ENCODE measurements at regions not wholly inside any gene's neighbourhood (a gene's known extent, or its start where the extent isn't known, plus 50 kb on each side); places are given as distances from the start of the nearest gene placed in this dataset.

DNA sequence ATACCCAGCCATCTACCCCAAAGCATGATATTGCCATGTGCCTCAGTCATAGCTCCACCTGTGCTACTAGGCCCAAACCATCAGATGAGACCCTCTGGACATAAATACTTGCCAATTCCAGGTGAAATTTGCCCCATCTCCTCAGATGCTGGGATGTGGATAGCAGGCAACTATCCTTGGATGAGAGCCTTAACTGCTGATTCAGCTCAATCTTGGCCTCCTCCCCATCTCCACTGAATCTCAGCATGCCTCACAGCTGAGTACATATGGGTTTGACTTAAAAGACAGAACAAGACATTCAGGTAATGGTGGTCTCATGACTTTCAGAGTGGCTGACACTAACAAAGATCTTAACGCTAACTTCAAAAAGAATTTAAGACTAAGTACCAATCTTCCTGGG is 50.8 kb upstream of the KLHL13 start:
- DNase-seq (ENCODE audit: low read depth), result no peak

DNA sequence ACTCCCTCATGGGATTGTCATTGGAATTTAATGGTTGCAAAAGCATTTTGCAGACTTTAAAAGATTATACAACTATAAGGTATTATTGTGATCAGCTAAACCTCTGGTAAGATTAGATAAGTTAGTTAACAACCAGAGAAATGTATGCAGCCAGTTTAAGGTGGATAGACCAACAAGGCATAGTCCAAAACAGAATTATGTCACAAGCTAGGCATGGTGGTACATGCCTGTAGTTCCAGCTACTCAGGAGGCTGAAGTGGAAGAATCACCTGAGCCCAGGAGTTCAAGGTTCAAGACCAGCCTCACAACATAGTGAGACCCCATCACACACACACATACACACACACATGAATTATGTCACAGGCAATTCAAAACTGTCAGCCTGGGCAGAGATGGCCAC is 54.7 kb upstream of the KLHL13 start:
- no peak for DNase-seq (ENCODE audit: low read depth)

DNA sequence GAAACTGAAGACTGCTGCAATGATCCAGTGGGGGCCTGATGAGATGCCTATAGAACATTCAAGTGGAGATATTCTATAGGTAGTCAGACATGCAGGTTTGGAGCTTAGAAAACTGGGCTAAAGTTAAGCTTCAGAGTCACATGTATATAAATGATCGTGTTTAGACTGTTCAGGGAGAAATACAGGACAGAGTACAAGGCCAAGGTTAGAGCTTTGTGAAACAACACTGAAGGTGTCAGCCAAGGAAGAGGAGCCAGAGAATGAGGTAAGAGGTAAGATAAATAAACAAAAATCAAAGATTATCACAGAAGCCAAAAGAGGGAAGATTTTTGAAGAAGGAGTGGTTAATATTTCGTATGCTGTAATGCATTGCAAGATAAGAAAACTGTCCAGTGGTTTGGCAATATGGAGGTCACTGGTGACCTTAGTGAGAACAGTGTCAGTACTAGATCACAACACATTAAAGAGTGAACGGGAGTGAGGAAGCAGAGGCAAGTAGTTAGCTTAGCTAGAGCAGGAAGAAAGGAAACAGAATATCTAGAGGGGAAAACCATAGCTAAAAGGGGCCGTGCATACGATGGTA is 58.0 kb upstream of the KLHL13 start:
- DNase-seq (ENCODE audit: low read depth), result no peak

DNA sequence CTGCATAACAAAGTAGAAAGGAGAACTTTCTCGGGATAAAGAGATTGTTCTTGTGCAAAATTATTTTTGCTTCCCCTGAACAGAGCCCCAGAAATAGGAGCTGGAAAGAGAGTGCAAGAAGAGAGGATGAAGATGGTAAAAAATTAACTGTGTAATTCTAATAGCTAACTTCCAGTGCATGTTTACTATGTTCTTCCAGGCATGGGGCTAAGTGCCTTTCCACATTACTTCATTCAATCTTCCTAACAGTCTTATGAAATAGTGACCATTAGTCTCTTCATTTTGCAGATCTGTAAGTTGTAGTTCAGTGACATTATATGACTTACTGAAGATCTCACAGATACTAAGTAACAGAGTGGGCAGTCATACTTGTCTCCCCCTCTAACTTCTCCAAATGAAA is 61.1 kb upstream of the KLHL13 start:
- no peak for DNase-seq (ENCODE audit: low read depth)

DNA sequence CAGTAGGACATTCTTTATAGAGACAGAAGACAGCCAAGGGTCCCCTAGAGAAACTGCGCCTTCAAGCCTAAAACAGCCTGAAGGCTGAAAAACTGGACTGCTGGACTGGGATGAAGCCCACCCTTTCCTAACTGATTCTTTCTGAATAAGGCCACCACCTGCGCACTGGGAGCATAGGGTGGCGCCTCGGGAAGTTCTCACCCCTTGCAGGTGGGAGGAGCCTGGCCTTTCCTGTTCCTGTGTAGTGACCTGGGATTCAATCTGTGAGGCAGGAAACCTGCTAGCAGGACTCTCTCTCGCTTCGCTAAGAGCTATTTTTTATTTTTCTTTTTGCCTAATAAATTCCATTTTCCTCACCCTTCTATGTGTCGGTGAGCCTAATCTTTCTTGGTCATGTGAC is 61.8 kb upstream of the KLHL13 start:
- DNase-seq (ENCODE audit: low read depth), result no peak

DNA sequence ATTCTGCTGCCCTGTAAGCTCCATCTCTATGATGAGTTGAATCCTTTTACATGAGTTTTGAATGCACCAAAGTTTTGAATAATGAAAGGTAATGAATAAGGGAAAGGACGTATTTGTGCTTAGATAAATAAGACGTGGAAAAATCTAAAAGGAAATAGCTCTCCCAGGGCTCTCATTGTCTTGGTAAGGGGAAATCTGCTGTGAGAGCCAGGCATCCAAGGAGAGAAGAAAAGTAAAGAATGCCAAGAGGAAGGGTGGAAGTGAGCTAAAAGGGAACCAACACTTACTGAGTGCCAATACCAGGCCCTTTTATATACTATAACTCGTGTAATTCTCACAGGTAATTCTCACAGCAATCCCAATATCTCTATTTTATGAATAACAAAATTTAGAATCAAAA is 62.6 kb upstream of the KLHL13 start:
- no peak for DNase-seq (ENCODE audit: low read depth)

DNA sequence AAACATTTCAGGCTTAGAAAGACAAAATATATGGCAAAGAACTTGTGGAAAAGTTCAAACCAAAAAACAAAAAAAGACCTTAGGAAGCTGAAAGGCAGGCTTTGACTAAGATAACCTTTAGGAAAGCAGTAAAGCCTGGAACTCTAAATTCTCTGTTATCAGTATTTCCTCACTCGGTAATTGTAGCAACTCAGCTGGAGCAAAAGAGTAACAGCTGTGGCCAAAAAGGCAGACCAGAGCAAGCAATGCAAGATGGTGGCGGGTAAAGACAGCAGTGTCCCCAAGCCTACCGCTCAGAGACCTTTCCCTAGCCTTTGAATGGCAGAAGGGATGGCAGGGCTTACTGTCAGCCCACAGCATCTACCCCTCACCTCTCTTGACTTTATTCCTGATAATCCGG is 63.1 kb upstream of the KLHL13 start:
- DNase-seq (ENCODE audit: low read depth), result no peak

DNA sequence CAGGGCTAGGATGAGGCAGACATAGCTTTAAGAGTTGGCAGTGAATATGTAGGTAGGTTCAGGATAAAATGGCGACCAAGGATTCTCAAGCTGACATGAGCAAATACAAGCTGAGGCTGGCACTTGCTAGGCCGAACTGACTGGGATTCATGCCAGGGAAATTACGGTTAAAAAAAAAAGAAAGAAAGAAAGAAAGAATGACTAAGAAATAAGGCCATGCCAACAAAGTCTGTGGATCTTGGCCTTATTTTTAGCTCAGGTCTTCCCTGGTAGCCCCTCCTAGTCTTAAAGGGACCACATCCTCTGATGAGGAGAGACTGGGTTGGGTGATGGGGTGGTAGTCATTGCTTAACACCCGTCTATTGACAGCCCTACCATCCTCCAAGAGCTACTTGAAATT is 64.4 kb upstream of the KLHL13 start:
- DNase-seq (ENCODE audit: low read depth), result peak; percentile 81

DNA sequence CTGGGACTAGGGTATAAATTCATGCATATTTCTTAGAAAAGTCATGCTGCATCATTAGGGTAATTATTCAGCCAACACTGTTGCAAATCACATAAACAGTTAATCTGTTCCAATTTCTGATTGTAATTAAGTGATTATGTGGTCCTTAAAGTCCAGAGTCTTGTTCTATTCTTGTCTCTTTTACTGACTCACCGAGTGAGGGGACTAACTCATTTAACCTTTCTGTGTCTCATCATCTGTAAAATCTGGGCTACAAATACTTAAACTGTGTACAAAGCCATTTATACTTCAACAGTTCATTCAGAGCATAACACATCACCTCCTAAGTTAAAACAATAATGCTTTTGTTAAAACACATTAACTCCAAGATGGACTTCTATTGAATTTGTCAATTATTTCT is 65.4 kb upstream of the KLHL13 start:
- peak; percentile 44 for DNase-seq (ENCODE audit: low read depth)

DNA sequence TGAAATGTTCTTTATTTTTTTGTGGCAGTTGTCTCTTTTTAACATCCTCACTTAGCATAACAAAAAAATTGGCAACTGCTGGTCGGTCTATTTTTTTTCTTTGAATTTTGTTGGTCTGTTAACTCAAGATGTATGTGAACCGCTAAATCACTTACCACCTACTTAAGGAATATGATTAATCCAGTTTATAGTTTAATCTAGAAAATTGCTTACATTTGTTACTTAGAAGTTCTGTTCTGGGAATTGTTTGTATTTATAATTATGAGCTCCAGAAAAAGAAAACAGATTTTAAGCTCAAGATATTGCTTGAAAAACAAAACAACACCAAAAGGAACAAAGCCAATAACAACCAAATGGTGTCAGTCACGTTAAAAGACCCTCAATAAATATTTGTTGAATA is 66.1 kb upstream of the KLHL13 start:
- no peak for DNase-seq (ENCODE audit: low read depth)

DNA sequence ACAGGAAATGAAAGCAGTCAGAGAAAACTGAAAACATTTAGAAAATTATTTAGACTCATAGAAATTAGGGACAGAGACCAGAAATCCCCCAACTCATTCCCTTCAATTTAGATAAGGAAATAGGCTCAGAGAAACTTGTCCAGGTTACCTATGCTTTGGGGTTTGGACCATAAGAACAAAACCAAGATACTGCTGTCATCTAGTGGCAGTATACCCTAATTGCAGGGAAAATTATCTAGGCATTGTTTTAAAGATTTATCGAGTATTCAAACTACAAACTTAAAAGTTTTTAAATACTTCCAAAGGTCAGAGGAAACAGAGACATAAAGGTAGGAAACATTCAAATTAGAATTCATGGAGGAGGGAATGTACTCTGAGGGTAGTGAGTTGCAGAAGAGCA is 67.0 kb upstream of the KLHL13 start:
- DNase-seq (ENCODE audit: low read depth), result no peak

DNA sequence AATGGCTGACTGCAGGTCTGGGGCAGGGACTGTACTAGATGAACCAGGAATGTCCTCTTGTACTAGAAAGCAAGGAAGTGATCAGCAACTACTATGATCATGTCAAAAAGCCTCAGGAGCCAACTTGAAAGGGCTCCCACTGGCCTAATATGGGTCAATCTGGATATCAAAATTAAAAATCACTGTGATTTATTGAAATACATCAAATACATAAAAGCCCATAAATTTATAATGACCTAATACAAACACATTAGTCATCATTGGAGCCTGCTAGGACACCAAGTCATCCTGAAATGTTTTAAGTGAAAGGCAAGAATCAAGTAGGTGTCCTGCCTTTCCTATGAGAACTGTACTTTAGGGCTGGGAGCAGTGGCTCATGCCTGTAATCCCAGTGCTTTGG is 70.5 kb upstream of the KLHL13 start:
- no peak for DNase-seq (ENCODE audit: low read depth)

DNA sequence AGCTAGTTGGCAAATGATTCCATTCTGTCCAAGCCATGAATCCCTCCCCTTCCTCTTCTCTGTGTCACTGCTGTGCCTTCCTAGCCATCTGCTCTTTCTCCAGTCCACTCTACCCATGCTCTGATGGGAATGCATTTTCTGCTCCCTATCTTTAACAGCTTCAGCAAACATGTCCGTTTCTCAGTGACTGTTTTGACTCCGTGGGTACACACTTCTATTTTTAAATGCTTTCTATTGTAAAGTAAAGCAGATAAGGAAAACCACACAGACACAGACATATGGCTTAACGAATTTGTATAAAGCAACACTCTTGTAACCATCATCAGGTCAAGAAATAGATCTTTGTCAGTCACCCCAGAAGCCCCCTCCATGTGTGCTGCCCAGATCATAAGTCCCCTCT is 72.4 kb upstream of the KLHL13 start:
- DNase-seq (ENCODE audit: low read depth), result no peak

DNA sequence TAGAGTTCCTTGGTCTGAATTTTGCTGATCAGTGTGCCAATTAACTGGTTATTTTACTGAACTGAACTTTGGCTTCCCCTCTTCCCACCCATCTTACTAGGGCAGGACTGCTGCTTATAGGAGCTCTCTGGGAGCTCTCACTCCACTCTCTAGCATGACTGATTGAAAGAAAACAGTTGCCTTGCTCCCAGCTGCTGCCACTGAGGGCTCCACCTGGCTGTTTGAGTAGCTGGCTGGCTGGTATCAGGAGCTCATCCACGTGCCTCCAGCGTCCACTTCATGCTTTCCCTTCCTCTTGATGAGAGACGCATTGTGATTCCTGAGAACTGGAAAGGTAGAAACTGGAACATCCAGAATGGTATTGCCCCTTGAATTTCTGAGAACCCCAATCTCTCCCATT is 73.0 kb upstream of the KLHL13 start:
- no peak for DNase-seq (ENCODE audit: low read depth)

DNA sequence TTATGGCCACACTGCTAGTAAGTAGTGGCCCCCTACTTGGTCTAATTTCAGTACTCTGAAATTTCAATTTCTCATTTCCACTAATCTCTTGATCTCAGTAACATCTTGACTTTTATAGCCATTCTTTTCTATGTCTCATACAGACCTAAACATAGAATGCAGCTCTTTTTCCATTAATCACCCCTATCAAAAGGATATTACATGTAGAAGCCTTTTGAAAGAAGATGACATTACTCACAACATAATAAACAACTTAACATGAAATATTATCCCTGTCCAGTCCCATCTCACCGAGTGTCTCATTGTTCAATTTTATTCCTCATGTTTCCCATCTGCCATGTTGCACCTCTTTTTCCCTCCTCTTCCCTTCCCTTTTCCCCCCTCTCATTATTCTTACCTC is 81.1 kb upstream of the KLHL13 start:
- no peak for DNase-seq (ENCODE audit: low read depth)

DNA sequence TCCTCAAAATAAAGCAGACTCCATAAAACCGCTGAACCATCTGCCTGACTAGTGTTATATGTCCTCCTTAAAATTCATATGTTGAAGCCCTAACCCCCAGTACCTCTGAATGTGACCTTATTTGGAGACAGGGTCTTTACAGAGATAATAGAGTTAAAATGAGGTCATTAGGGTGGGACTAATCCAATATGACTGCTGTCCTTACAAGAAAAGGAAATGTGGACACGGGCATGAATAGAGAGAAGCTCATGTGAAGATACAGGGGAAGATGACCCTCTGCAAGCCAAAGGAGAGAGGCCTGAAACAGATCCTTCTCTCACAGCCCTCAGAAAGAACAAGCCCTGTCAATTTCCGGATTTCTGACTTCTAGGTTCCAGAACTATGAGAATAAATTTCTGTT is 82.0 kb upstream of the KLHL13 start:
- DNase-seq (ENCODE audit: low read depth), result no peak

DNA sequence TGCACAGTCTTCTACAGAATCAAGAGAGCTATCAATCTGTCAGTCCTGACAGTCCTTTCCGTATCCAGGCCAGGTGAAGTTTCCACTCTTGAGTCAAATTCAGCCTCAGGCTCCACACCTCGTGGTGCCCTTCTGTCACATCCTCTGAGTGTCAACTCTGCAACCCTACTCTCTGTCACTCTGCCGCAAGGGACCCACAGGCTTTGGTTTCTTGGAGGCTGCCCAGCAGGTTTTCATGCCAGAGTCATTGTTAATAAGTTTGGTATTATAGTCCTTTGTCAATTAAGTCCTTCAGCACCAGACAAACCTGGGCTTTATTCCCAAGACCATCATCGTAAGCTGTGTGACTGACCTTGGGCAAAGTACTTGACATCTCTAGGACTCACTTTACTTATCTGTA is 83.4 kb upstream of the KLHL13 start:
- DNase-seq (ENCODE audit: low read depth), result no peak

DNA sequence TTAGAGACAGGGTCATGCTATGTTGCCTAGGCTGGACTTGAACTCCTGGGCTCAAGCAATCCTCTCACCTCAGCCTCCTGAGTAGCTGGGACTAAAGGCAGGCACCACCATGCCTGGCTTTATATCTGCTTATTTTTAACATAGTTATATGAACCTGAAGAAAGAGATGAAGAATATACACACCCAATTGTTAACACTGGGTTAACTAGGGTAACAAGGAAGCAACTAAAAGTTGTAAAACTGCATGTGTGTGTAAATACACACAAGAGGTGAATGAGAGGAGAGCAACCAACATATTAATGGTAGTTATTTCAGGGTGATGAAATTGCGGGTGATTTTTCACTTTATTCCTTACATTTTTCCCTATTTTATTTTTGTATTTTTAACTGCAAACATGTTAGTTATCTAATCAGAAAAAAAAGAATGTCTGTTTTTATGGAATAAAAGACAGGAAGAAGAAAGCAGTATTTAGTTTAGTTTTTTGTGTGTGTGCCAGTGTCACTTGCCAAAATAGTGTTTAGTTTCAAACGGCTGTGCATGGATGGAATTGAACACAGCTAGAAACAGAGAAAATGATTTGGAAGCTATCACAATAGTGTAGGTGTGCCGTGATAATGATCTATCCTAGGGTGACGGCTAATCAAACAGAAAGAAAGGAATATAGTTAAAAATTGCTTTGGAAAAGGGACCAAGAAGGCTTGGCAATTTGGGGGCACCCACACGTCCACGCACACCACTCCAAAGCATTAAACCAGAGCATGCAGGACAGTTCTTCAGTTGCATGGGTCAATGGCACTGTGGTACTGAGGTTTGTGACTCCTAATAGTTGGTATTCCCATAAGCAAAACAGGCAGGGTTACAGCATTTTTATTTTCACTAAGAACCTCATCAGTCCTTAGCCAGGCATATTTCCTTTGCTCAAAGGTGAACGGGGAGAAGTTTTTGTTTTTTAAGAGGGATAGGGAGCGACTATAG is 89.1 kb upstream of the KLHL13 start:
- no peak for DNase-seq (ENCODE audit: low read depth)

DNA sequence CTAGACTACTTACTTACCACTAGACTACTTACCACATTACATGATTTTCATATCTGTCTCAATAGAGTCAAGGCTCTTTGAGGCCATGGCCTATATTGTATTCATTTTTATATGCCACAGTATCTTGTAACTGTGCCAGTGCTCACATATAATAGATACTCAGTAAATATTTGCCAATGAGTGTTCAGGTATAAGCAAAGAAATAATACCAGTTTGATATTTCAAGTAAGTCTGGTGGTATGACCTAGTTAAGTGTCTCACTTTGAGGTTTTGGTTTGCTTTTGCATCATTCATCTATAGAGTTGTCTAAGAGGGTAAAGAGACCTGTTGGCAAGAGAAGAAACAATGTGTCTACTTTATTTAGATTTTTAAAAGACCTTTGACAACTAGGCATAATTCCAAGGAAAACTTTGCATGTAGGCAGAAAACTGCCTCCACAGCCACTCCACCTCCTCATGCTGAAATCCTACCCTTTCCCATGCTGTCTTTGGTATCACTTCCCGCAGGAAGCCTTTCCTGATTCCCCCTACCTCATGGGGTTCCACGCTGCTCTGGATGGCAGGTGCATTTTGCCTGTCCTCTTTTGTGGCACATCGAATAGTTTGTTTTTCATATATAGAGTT is 91.3 kb upstream of the KLHL13 start:
- DNase-seq (ENCODE audit: low read depth), result no peak

DNA sequence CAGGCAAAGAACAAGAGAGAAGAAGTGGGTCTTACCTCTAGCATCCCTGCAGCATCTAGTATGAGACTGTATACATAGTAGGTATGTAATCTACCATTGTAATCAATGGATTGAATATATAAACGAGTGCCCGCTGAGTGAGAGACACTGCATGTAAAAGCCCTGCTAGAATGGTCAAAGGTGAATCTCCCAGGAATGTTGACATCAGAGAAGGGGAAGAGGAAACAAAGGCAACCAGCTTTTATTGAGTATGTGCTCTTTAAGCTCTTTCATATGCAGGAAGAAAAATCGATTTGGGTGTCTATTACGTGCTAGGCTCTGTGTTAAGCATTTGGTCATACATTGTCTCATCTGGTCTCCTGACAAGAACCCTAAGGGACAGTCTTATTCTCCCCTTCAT is 91.9 kb upstream of the KLHL13 start:
- no peak for DNase-seq (ENCODE audit: low read depth)

DNA sequence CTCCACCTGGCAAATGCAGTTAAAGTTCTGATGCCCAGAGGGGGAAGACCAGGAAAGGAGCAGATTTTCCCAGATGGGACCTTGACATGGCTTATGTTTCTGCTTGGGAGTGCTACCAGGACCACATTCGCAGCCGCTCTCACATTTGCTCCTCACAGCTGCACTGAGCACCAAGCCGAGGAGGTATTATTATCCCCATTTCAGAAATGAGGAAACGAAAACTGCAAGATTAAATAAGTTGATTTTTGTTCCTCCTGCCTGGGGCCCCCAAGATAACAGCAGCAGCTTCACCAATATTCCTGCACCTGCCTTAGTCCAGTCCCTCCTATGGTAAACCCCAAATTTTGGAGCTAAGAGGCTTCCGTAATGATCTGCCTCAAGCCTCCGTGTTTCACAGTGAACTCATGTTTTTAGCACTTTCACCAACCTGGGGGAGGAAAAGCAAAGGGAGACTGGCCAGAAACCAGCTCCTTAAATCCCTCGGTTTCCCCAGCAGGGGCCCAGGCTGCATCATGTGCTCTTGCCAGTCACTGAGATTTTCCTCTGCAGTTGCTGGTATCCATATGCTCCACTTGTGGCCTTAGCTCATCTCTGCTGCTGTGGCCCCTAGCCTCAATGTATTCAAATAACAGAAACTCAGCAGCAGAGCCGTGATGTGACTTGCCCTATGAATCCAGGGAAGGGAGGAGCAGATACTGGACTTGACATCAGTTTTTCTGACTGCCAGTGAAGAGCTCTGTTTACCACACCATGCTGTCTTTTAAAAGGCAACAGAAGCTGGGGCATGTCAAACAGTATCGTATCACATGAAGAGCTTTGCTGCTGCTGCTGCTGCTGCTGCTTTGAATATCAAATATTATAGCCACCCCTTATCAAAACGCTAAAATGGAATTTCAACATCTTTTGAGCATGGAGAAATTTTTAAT is 95.5 kb upstream of the KLHL13 start:
- no peak for DNase-seq (ENCODE audit: low read depth)

DNA sequence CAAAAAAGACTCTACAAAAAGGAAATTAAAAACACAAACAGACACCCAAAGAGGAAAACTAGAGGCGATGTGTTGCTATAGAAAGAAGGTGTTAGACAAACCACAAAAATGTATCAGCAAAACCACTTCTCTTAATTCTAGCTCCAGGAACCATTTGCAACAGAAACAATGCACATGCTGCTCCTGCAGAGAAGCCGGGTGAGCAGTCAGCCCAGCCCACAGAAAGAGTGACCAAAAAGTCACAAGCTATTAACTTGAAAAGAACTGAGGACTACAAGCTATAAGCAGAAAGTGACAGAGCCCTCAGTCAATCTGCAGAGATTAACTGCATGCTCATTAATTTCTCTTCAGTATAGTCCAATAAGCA is 96.2 kb upstream of the KLHL13 start:
- peak; percentile 8 for DNase-seq (ENCODE audit: low read depth)

Measured in M059J (cell line).